ENCODE measurements at regions not wholly inside any gene's neighbourhood (a gene's known extent, or its start where the extent isn't known, plus 50 kb on each side); places are given as distances from the start of the nearest gene placed in this dataset.

DNA sequence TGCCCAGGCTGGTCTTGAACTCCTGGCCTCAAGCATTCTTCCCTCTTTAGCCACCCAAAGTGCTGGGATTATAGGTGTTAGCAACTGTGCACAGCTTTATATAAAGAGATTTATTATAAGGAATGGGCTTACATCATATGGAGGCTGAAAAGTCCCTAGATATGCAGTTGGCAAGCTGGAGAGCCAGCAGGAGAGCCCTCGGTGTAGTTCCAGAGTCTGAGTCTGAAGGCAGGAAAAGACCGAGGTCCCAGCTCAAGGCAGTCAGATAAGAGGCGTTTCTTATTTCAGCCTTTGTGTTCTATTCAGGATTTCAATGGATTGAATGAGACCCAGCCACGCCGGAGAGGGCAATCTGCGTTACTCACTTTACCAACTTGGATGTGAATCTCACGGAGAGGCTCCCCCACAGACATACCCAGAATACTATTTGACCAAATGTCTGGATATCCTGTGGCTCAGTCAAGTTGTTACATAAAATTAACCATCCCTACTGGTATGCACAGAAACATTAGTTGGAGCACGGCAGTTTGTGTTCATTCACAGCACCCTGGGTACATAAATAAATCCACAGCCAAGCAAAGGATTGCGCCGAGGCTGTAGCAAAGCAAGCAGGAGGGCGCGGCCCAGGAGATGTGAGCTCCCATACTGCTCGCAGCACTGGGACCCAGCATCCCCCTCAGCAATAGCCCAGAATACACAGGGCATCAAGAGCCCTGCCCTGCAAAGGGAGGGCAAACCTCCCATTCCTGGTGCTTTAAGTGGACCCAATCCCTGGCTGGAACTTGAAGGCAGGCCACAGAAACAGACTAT, 158.4 kb upstream of the ZNF32 start:
- DNase-seq = no peak
- Histone ChIP-seq H3K9me3 (ENCODE audit: control insufficient read depth, insufficient read depth, low read length) (no peaks in the 10 kb centered on the region), H3K36me3 (ENCODE audit: control insufficient read depth, insufficient read depth, low read length) (no peaks in the 10 kb centered on the region), H3K4me3 (ENCODE audit: low read length) (no peak overlapping the region), H3K27me3 (ENCODE audit: control insufficient read depth, insufficient read depth, low read length) (no peaks in the 10 kb centered on the region), H3K27ac (ENCODE audit: low read length) (no peak overlapping the region), H3K4me1 (ENCODE audit: control insufficient read depth, insufficient read depth, low read length) (peaks cover 27% of the 10 kb centered on the region)
- H3K4me3 Mint-ChIP-seq = no peak overlapping the region
- peaks cover 0 to 4% of the 10 kb centered on the region in 2 donors for H3K27me3 Mint-ChIP-seq (ENCODE audit: low read depth in 2 of 2)
- H3K4me1 Mint-ChIP-seq = peaks cover 21 to 37% of the 10 kb centered on the region in 2 donors
- no peaks in the 10 kb centered on the region for H3K9me3 Mint-ChIP-seq
- H3K27ac Mint-ChIP-seq = no peak overlapping the region
- TF ChIP-seq, protein P1, sequence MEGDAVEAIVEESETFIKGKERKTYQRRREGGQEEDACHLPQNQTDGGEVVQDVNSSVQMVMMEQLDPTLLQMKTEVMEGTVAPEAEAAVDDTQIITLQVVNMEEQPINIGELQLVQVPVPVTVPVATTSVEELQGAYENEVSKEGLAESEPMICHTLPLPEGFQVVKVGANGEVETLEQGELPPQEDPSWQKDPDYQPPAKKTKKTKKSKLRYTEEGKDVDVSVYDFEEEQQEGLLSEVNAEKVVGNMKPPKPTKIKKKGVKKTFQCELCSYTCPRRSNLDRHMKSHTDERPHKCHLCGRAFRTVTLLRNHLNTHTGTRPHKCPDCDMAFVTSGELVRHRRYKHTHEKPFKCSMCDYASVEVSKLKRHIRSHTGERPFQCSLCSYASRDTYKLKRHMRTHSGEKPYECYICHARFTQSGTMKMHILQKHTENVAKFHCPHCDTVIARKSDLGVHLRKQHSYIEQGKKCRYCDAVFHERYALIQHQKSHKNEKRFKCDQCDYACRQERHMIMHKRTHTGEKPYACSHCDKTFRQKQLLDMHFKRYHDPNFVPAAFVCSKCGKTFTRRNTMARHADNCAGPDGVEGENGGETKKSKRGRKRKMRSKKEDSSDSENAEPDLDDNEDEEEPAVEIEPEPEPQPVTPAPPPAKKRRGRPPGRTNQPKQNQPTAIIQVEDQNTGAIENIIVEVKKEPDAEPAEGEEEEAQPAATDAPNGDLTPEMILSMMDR (IDR thresholded peaks at IDR 0.05) = no peak
- 94% methylated on average over 13 of the region's 13 CpGs for WGBS (ENCODE audit: insufficient coverage)
- intact Hi-C loops (cut with micrococcal nuclease) = no loop called here
- peak in 1 of 3 donors; percentile 22 for ATAC-seq
- H3K36me3 Mint-ChIP-seq = no peaks in the 10 kb centered on the region

DNA sequence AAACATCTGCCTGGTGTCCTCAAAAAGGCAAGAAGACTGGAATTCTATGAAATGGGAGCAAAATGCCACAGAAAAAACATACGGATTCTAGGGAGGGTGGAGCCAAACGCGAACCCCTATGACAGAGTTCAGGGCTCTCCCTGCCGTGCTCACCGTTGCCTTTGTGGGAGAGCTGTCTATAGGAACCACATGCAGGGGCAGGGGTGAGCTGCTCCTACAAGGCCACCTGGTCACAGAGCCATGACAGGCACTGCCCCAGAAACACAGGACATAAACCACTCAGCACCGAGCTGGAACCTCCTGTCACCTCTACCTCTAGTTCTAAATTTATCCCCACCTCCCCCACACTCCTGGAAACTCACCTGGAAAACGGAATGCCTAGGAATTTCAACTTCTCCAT, 155.1 kb upstream of the ZNF32 start:
- Mint-ChIP-seq H3K27me3 (ENCODE audit: low read depth in 2 of 2) (peaks cover 15 to 21% of the 10 kb centered on the region in 2 donors), H3K36me3 (no peaks in the 10 kb centered on the region), H3K9me3 (no peaks in the 10 kb centered on the region), H3K4me1 (peaks cover 24 to 28% of the 10 kb centered on the region in 2 donors), H3K4me3 (no peak overlapping the region), H3K27ac (no peak overlapping the region)
- 74% methylated on average over 7 of the region's 7 CpGs for whole genome bisulfite sequencing (ENCODE audit: insufficient coverage)
- intact Hi-C loops (cut with micrococcal nuclease) = no loop called here
- no peak for DNase-seq
- TF ChIP-seq, protein P1 (IDR thresholded peaks at IDR 0.05) = no peak
- no peaks in the 10 kb centered on the region for H3K27me3 ChIP-seq (ENCODE audit: control insufficient read depth, insufficient read depth, low read length)
- no peak overlapping the region for H3K27ac ChIP-seq (ENCODE audit: low read length)
- H3K4me3 ChIP-seq (ENCODE audit: low read length) = no peak overlapping the region
- peaks cover 27% of the 10 kb centered on the region for H3K4me1 ChIP-seq (ENCODE audit: control insufficient read depth, insufficient read depth, low read length)
- H3K9me3 ChIP-seq (ENCODE audit: control insufficient read depth, insufficient read depth, low read length) = no peaks in the 10 kb centered on the region
- no peaks in the 10 kb centered on the region for H3K36me3 ChIP-seq (ENCODE audit: control insufficient read depth, insufficient read depth, low read length)
- ATAC-seq = no peak

DNA sequence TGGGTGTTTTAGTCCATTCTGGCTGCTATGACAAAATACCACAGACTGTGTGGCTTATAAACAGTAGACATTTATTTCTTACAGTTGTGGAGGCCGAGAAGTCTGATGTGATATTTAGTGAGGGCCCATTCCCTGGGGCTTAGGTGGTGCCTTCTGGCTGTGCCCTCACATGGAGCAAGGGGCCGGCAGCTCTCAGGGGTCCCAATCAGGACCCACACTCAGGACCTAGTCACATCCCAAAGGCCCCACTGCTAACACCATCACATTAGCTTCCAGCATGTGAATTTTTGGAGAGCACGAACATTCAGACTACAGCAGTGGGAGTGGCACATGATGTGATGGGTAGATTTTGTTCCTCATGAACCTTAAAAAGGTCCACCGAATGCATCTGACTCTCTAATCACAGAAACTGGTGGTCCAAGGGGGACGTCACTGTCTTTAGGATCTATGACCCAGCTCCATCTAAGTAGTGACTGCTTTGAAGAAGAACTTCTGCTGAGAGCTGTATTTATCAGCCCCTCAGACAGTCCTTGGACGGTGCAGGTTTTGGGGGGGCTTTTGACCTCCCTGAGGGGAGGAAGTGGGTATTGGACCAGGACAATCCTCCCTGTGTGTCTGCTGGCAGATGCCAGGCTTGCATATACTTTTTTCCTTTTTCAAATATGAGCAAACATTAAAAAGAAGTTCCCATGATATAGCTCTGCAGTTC, 154.5 kb upstream of the ZNF32 start:
- H3K9me3 ChIP-seq (ENCODE audit: control insufficient read depth, insufficient read depth, low read length) = no peaks in the 10 kb centered on the region

More for the DNA sequence above, 154.5 kb upstream of the ZNF32 start:
- no peaks in the 10 kb centered on the region for H3K36me3 Mint-ChIP-seq
- Histone ChIP-seq H3K4me1 (ENCODE audit: control insufficient read depth, insufficient read depth, low read length) (peaks cover 22% of the 10 kb centered on the region), H3K27ac (ENCODE audit: low read length) (no peak overlapping the region), H3K27me3 (ENCODE audit: control insufficient read depth, insufficient read depth, low read length) (no peaks in the 10 kb centered on the region), H3K4me3 (ENCODE audit: low read length) (no peak overlapping the region), H3K36me3 (ENCODE audit: control insufficient read depth, insufficient read depth, low read length) (no peaks in the 10 kb centered on the region)
- H3K9me3 Mint-ChIP-seq = no peaks in the 10 kb centered on the region
- peaks cover 22 to 26% of the 10 kb centered on the region in 2 donors for H3K27me3 Mint-ChIP-seq (ENCODE audit: low read depth in 2 of 2)
- no peak for DNase-seq
- ATAC-seq = no peak
- peaks cover 19 to 23% of the 10 kb centered on the region in 2 donors for H3K4me1 Mint-ChIP-seq
- intact Hi-C loops (cut with micrococcal nuclease) = no loop called here
- H3K4me3 Mint-ChIP-seq = no peak overlapping the region
- no peak overlapping the region for H3K27ac Mint-ChIP-seq
- TF ChIP-seq, protein P1 (IDR thresholded peaks at IDR 0.05) = no peak
- 91% methylated on average over 5 of the region's 6 CpGs for WGBS (ENCODE audit: insufficient coverage)
